ENCODE measurements at regions not wholly inside any gene's neighbourhood (a gene's known extent, or its start where the extent isn't known, plus 50 kb on each side); places are given as distances from the start of the nearest gene placed in this dataset.

GRCh38 chr10:8507156-8507555 lies 452.7 kb downstream of the GATA3 start:
- CTCF ChIA-PET: no interaction called here
- Histone ChIP-seq H3K4me2 (ENCODE audit: low read length) (no peak overlapping the region), H3K9me3 (ENCODE audit: control insufficient read depth in 1 of 2, insufficient read depth in 1 of 2, low read depth in 1 of 2, low read length in 2 of 2) (peaks cover 0 to 9% of the 10 kb centered on the region in 2 experiments; a peak in 2 of 4 replicates), H3K4me3 (replicated peaks in 1 of 2; ENCODE audit: low read depth in 1 of 2, low read length in 2 of 2) (no peak overlapping the region), H2AFZ (ENCODE audit: low read depth, low read length, poor library complexity, severe bottlenecking) (no peak overlapping the region), H3K27ac (ENCODE audit: low read depth, low read length) (no peak overlapping the region), H3K9me2 (ENCODE audit: insufficient read depth) (no peaks in the 10 kb centered on the region), H3K9ac (ENCODE audit: low read length) (no peak overlapping the region), H3K79me2 (ENCODE audit: insufficient read depth, low read length) (no peaks in the 10 kb centered on the region), H3K4me1 (ENCODE audit: control insufficient read depth in 1 of 2, insufficient read depth in 2 of 2, low read length in 2 of 2) (no peaks in the 10 kb centered on the region), H3K27me3 (ENCODE audit: insufficient read depth, low read length) (no peaks in the 10 kb centered on the region), H4K20me1 (ENCODE audit: insufficient read depth) (no peaks in the 10 kb centered on the region), H3K36me3 (ENCODE audit: control insufficient read depth in 1 of 2, insufficient read depth in 2 of 2, low read length in 2 of 2) (no peaks in the 10 kb centered on the region)
- TF ChIP-seq POLR2A (IDR thresholded peaks at IDR 0.05; ENCODE audit: borderline replicate concordance, extremely low read depth, insufficient read depth, insufficient read length) (no peak), FOSL1 (IDR thresholded peaks at IDR 0.05; ENCODE audit: low read depth) (no peak), ATF3 (IDR thresholded peaks at IDR 0.05) (no peak), MAX (IDR thresholded peaks at IDR 0.05) (no peak)
- DNase-seq (ENCODE audit: low read depth, low spot score): no peak
- RAD21 ChIA-PET (ENCODE audit: low non-redundant PET in 1 of 2, low total read pairs in 2 of 2, uncharacterized antibody in 2 of 2, unreplicated experiment in 2 of 2): no interaction called here
- BruUV-seq (replicated peaks): no TSS peak
- POLR2A ChIA-PET: no interaction called here
- no peak for ATAC-seq
- intact Hi-C loops (cut with micrococcal nuclease): no loop called here

GRCh38 chr10:8508882-8509281 lies 454.4 kb downstream of the GATA3 start:
- no peak for DNase-seq (ENCODE audit: low read depth, low spot score)
- H3K9me2 ChIP-seq (ENCODE audit: insufficient read depth): no peaks in the 10 kb centered on the region
- intact Hi-C loops (cut with micrococcal nuclease): no loop called here
- ChIA-PET CTCF (no interaction called here), RAD21 (ENCODE audit: low non-redundant PET in 1 of 2, low total read pairs in 2 of 2, uncharacterized antibody in 2 of 2, unreplicated experiment in 2 of 2) (no interaction called here), POLR2A (no interaction called here)
- no peaks in the 10 kb centered on the region for H3K79me2 ChIP-seq (ENCODE audit: insufficient read depth, low read length)
- ATAC-seq: no peak
- H3K9ac ChIP-seq (ENCODE audit: low read length): no peak overlapping the region
- no peaks in the 10 kb centered on the region for H3K27me3 ChIP-seq (ENCODE audit: insufficient read depth, low read length)
- H3K4me1 ChIP-seq (ENCODE audit: control insufficient read depth in 1 of 2, insufficient read depth in 2 of 2, low read length in 2 of 2): no peaks in the 10 kb centered on the region
- peaks cover 0 to 2% of the 10 kb centered on the region in 2 experiments; a peak in 2 of 4 replicates for H3K9me3 ChIP-seq (ENCODE audit: control insufficient read depth in 1 of 2, insufficient read depth in 1 of 2, low read depth in 1 of 2, low read length in 2 of 2)
- no peak overlapping the region for H3K4me3 ChIP-seq (replicated peaks in 1 of 2; ENCODE audit: low read depth in 1 of 2, low read length in 2 of 2)
- H3K27ac ChIP-seq (ENCODE audit: low read depth, low read length): no peak overlapping the region
- no peak overlapping the region for H2AFZ ChIP-seq (ENCODE audit: low read depth, low read length, poor library complexity, severe bottlenecking)
- H4K20me1 ChIP-seq (ENCODE audit: insufficient read depth): no peaks in the 10 kb centered on the region
- no peaks in the 10 kb centered on the region for H3K36me3 ChIP-seq (ENCODE audit: control insufficient read depth in 1 of 2, insufficient read depth in 2 of 2, low read length in 2 of 2)
- H3K4me2 ChIP-seq (ENCODE audit: low read length): no peak overlapping the region
- no TSS peak for BruUV-seq (replicated peaks)
- TF ChIP-seq ELF1 (IDR thresholded peaks at IDR 0.05; ENCODE audit: borderline replicate concordance, low read depth): no peak
- no peak for TF ChIP-seq MAX (IDR thresholded peaks at IDR 0.05)
- TF ChIP-seq FOSL1 (IDR thresholded peaks at IDR 0.05; ENCODE audit: low read depth): no peak
- no peak for TF ChIP-seq EGR1 (IDR thresholded peaks at IDR 0.05; ENCODE audit: low read depth)
- TF ChIP-seq REST (IDR thresholded peaks at IDR 0.05; ENCODE audit: low read depth): no peak
- no peak for TF ChIP-seq CBX3 (IDR thresholded peaks at IDR 0.05; ENCODE audit: low read depth)
- no peak for TF ChIP-seq POLR2AphosphoS5 (IDR thresholded peaks at IDR 0.05; ENCODE audit: low read depth, low read length)
- no peak for TF ChIP-seq RAD21 (IDR thresholded peaks at IDR 0.05; ENCODE audit: low read depth)
- no peak for TF ChIP-seq JUND (IDR thresholded peaks at IDR 0.05)
- TF ChIP-seq EZH2 (IDR thresholded peaks at IDR 0.05): no peak
- TF ChIP-seq ZNF274 (IDR thresholded peaks at IDR 0.05; ENCODE audit: low read depth, low read length): no peak
- TF ChIP-seq ZFX (IDR thresholded peaks at IDR 0.05): no peak
- no peak for TF ChIP-seq YY1 (IDR thresholded peaks at IDR 0.05; ENCODE audit: extremely low read depth, insufficient replicate concordance, low read depth, low read length)
- no peak for TF ChIP-seq CEBPB (IDR thresholded peaks at IDR 0.05; ENCODE audit: low read depth)
- no peak for TF ChIP-seq SP1 (IDR thresholded peaks at IDR 0.05; ENCODE audit: low read depth)

All from HCT116 (cell line).